ENCODE measurements at regions not wholly inside any gene's neighbourhood (a gene's known extent, or its start where the extent isn't known, plus 50 kb on each side); places are given as distances from the start of the nearest gene placed in this dataset.

- no peak for DNase-seq (ENCODE audit: low read depth in 2 of 3, low spot score in 2 of 3)
These were observed 1108.1 kb downstream of the BCL11B start for GRCh38 chr14:98163873-98164272.

- DNase-seq (ENCODE audit: low read depth in 2 of 3, low spot score in 2 of 3) = no peak
These were observed 1106.0 kb downstream of the BCL11B start for GRCh38 chr14:98165976-98166375.

GRCh38 chr14:98167275-98167674, 1104.7 kb downstream of the BCL11B start:
- no peak for DNase-seq (ENCODE audit: low read depth in 2 of 3, low spot score in 2 of 3)

- DNase-seq (ENCODE audit: low read depth in 2 of 3, low spot score in 2 of 3) = no peak
These were observed 1104.3 kb downstream of the BCL11B start for GRCh38 chr14:98167705-98168104.

- DNase-seq (ENCODE audit: low read depth in 2 of 3, low spot score in 2 of 3) = no peak
These were observed 1103.6 kb downstream of the BCL11B start for GRCh38 chr14:98168211-98168985.

- no peak for DNase-seq (ENCODE audit: low read depth in 2 of 3, low spot score in 2 of 3)
These were observed 1102.8 kb downstream of the BCL11B start for GRCh38 chr14:98169170-98169587.

- DNase-seq (ENCODE audit: low read depth in 2 of 3, low spot score in 2 of 3) = no peak
These were observed 1101.4 kb downstream of the BCL11B start for GRCh38 chr14:98170575-98170974.

GRCh38 chr14:98171654-98172053, 1100.3 kb downstream of the BCL11B start:
- DNase-seq (ENCODE audit: low read depth in 2 of 3, low spot score in 2 of 3) = no peak

GRCh38 chr14:98172243-98172778, 1099.7 kb downstream of the BCL11B start:
- DNase-seq (ENCODE audit: low read depth in 2 of 3, low spot score in 2 of 3) = no peak

- no peak for DNase-seq (ENCODE audit: low read depth in 2 of 3, low spot score in 2 of 3)
These were observed 1098.7 kb downstream of the BCL11B start for GRCh38 chr14:98173305-98173704.

- no peak for DNase-seq (ENCODE audit: low read depth in 2 of 3, low spot score in 2 of 3)
These were observed 1098.0 kb downstream of the BCL11B start for GRCh38 chr14:98174041-98174440.

- no peak for DNase-seq (ENCODE audit: low read depth in 2 of 3, low spot score in 2 of 3)
These were observed 1096.6 kb downstream of the BCL11B start for GRCh38 chr14:98175436-98175835.

GRCh38 chr14:98175881-98176280, 1096.1 kb downstream of the BCL11B start:
- no peak for DNase-seq (ENCODE audit: low read depth in 2 of 3, low spot score in 2 of 3)

- DNase-seq (ENCODE audit: low read depth in 2 of 3, low spot score in 2 of 3) = no peak
These were observed 1095.1 kb downstream of the BCL11B start for GRCh38 chr14:98176892-98177291.

GRCh38 chr14:98177551-98177950, 1094.4 kb downstream of the BCL11B start:
- DNase-seq (ENCODE audit: low read depth in 2 of 3, low spot score in 2 of 3) = no peak

GRCh38 chr14:98181241-98181640, 1090.8 kb downstream of the BCL11B start:
- no peak for DNase-seq (ENCODE audit: low read depth in 2 of 3, low spot score in 2 of 3)

GRCh38 chr14:98181768-98182167, 1090.2 kb downstream of the BCL11B start:
- DNase-seq (ENCODE audit: low read depth in 2 of 3, low spot score in 2 of 3) = no peak

- no peak for DNase-seq (ENCODE audit: low read depth in 2 of 3, low spot score in 2 of 3)
These were observed 1089.5 kb downstream of the BCL11B start for GRCh38 chr14:98182393-98183055.

- no peak for DNase-seq (ENCODE audit: low read depth in 2 of 3, low spot score in 2 of 3)
These were observed 1088.4 kb downstream of the BCL11B start for GRCh38 chr14:98183556-98183955.

GRCh38 chr14:98184457-98184856, 1087.5 kb downstream of the BCL11B start:
- DNase-seq (ENCODE audit: low read depth in 2 of 3, low spot score in 2 of 3) = no peak

GRCh38 chr14:98185036-98185435, 1087.0 kb downstream of the BCL11B start:
- DNase-seq (ENCODE audit: low read depth in 2 of 3, low spot score in 2 of 3) = no peak

- DNase-seq (ENCODE audit: low read depth in 2 of 3, low spot score in 2 of 3) = no peak
These were observed 1085.9 kb downstream of the BCL11B start for GRCh38 chr14:98186140-98186539.

Measured in hematopoietic multipotent progenitor cell (in vitro differentiated cells).